ENCODE measurements at regions not wholly inside any gene's neighbourhood (a gene's known extent, or its start where the extent isn't known, plus 50 kb on each side); places are given as distances from the start of the nearest gene placed in this dataset.

GRCh38 chr7:25950488-25951413 lies 201.2 kb upstream of the NFE2L3 start:
- DNase-seq (ENCODE audit: low read depth, low spot score): peak; percentile 79
- peak overlapping the region; percentile 28; the same call in 1 of the 2 replicates for H3K27ac ChIP-seq (ENCODE audit: low read depth, low read length)
- CTCF ChIA-PET: no interaction called here
- peak overlapping the region; percentile 86 for H3K4me2 ChIP-seq (ENCODE audit: low read length)
- peaks cover 8 to 18% of the 10 kb centered on the region in 2 experiments for H3K4me1 ChIP-seq (ENCODE audit: control insufficient read depth in 1 of 2, insufficient read depth in 2 of 2, low read length in 2 of 2)
- H3K27me3 ChIP-seq (ENCODE audit: insufficient read depth, low read length): no peaks in the 10 kb centered on the region
- POLR2A ChIA-PET: no interaction called here
- intact Hi-C loops (cut with micrococcal nuclease): no loop called here
- H3K79me2 ChIP-seq (ENCODE audit: insufficient read depth, low read length): no peaks in the 10 kb centered on the region
- peak; percentile 77 for TF ChIP-seq MAX (IDR thresholded peaks at IDR 0.05)
- no peak for TF ChIP-seq FOSL1 (IDR thresholded peaks at IDR 0.05; ENCODE audit: low read depth)
- TF ChIP-seq EGR1 (IDR thresholded peaks at IDR 0.05; ENCODE audit: low read depth): peak; percentile 66; the same call in 1 of the 2 replicates
- TF ChIP-seq YY1 (IDR thresholded peaks at IDR 0.05; ENCODE audit: extremely low read depth, insufficient replicate concordance, low read depth, low read length): peak; percentile 35
- peak; percentile 91 for TF ChIP-seq TCF7L2 (IDR thresholded peaks at IDR 0.05; ENCODE audit: borderline replicate concordance, extremely low read depth, insufficient read depth, insufficient read length)
- H3K4me3 ChIP-seq (replicated peaks in 1 of 2; ENCODE audit: low read depth in 1 of 2, low read length in 2 of 2): peak overlapping the region; percentile 55 to 67
- no peaks in the 10 kb centered on the region for H4K20me1 ChIP-seq (ENCODE audit: insufficient read depth)
- H2AFZ ChIP-seq (ENCODE audit: low read depth, low read length, poor library complexity, severe bottlenecking): no peak overlapping the region
- peak; percentile 97 for ATAC-seq
- peak overlapping the region; percentile 62 for H3K9ac ChIP-seq (ENCODE audit: low read length)
- no peaks in the 10 kb centered on the region for H3K36me3 ChIP-seq (ENCODE audit: control insufficient read depth in 1 of 2, insufficient read depth in 2 of 2, low read length in 2 of 2)
- no peaks in the 10 kb centered on the region for H3K9me3 ChIP-seq (ENCODE audit: control insufficient read depth in 1 of 2, insufficient read depth in 1 of 2, low read depth in 1 of 2, low read length in 2 of 2)
- no TSS peak for BruUV-seq (replicated peaks)
- RAD21 ChIA-PET (ENCODE audit: low non-redundant PET in 1 of 2, low total read pairs in 2 of 2, uncharacterized antibody in 2 of 2, unreplicated experiment in 2 of 2): no interaction called here
- H3K9me2 ChIP-seq (ENCODE audit: insufficient read depth): no peaks in the 10 kb centered on the region

GRCh38 chr7:25951414-25952260 lies 200.4 kb upstream of the NFE2L3 start:
- Histone ChIP-seq H3K27ac (ENCODE audit: low read depth, low read length) (peak overlapping the region; percentile 38; the same call in 1 of the 2 replicates), H2AFZ (ENCODE audit: low read depth, low read length, poor library complexity, severe bottlenecking) (peak overlapping the region; percentile 92), H3K4me2 (ENCODE audit: low read length) (peak overlapping the region; percentile 95), H3K4me3 (replicated peaks in 1 of 2; ENCODE audit: low read depth in 1 of 2, low read length in 2 of 2) (peak overlapping the region; percentile 36 to 62), H3K79me2 (ENCODE audit: insufficient read depth, low read length) (no peaks in the 10 kb centered on the region), H3K9ac (ENCODE audit: low read length) (peak overlapping the region; percentile 62), H3K9me2 (ENCODE audit: insufficient read depth) (no peaks in the 10 kb centered on the region), H3K27me3 (ENCODE audit: insufficient read depth, low read length) (no peaks in the 10 kb centered on the region), H4K20me1 (ENCODE audit: insufficient read depth) (no peaks in the 10 kb centered on the region), H3K36me3 (ENCODE audit: control insufficient read depth in 1 of 2, insufficient read depth in 2 of 2, low read length in 2 of 2) (no peaks in the 10 kb centered on the region), H3K9me3 (ENCODE audit: control insufficient read depth in 1 of 2, insufficient read depth in 1 of 2, low read depth in 1 of 2, low read length in 2 of 2) (no peaks in the 10 kb centered on the region), H3K4me1 (ENCODE audit: control insufficient read depth in 1 of 2, insufficient read depth in 2 of 2, low read length in 2 of 2) (peaks cover 8 to 18% of the 10 kb centered on the region in 2 experiments)
- ChIA-PET CTCF (no interaction called here), RAD21 (ENCODE audit: low non-redundant PET in 1 of 2, low total read pairs in 2 of 2, uncharacterized antibody in 2 of 2, unreplicated experiment in 2 of 2) (no interaction called here), POLR2A (interaction anchor here (0.6 kb wide), 1 partner anchor 248 kb away, joined by 3 read pairs; no protein-coding TSS in a partner anchor)
- BruUV-seq (replicated peaks): no TSS peak
- peak; percentile 13; the same call in 1 of the 2 replicates for TF ChIP-seq ZFX (IDR thresholded peaks at IDR 0.05)
- no peak for TF ChIP-seq EGR1 (IDR thresholded peaks at IDR 0.05; ENCODE audit: low read depth)
- TF ChIP-seq SIN3A (IDR thresholded peaks at IDR 0.05; ENCODE audit: low read depth): 0 out of 2 replicates have a peak, but pooled peaks have one; percentile 35
- no peak for TF ChIP-seq ATF3 (IDR thresholded peaks at IDR 0.05)
- TF ChIP-seq POLR2AphosphoS5 (IDR thresholded peaks at IDR 0.05; ENCODE audit: low read depth, low read length): peak; percentile 77
- no peak for TF ChIP-seq EZH2phosphoT487 (IDR thresholded peaks at IDR 0.05; ENCODE audit: borderline replicate concordance)
- peak; percentile 50 for TF ChIP-seq MAX (IDR thresholded peaks at IDR 0.05)
- ATAC-seq (no peak), DNase-seq (ENCODE audit: low read depth, low spot score) (no peak)
- intact Hi-C loops (cut with micrococcal nuclease): no loop called here

Data from HCT116 (cell line).